22Rv1 (cell line): ENCODE measurements at regions not wholly inside any gene's neighbourhood (a gene's known extent, or its start where the extent isn't known, plus 50 kb on each side); places are given as distances from the start of the nearest gene placed in this dataset.

Experiments
- ZFX ChIP-seq: fragments of 450-650 bp; IDR thresholded peaks from 2 replicates; pipeline ENCODE4 v1.6.1; 2017; ENCODE audit warnings: antibody characterized with exemption, borderline replicate concordance
- TF ChIP-seq, protein P1 (sequence below): fragments of 450-650 bp; IDR thresholded peaks from 2 replicates; pipeline ENCODE4 v1.5.1; 2017; ENCODE audit warnings: mild to moderate bottlenecking

DNA sequence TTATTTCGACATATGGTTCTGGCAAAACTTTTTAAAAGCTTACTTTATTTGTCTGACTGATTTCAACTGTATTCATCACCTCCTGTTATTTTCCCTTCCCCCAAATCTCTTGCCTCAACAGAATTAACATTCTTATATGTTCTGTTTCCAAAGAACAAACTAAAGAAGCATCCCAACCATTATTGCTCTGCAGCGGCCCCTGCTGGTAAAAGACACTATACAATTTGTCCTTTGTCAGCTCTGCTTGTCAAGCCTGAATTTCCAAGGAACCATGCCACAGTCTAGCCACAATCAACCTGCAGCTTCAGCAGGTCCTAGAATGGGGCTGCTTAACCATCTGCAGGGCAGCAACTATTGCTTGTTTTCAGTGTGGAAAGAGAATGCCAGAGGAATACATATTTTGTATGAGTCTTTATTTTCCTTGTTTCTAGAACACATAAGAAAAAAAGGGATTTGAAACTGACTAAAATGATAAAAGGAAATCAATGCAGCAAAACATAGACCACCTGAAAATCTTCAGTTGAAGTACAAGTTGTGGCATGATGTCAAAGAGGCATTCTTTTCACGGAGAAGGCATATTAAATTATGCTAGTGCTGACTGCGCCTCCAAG, 845.3 kb downstream of the DIAPH3 start:
- TF ChIP-seq, protein P1, sequence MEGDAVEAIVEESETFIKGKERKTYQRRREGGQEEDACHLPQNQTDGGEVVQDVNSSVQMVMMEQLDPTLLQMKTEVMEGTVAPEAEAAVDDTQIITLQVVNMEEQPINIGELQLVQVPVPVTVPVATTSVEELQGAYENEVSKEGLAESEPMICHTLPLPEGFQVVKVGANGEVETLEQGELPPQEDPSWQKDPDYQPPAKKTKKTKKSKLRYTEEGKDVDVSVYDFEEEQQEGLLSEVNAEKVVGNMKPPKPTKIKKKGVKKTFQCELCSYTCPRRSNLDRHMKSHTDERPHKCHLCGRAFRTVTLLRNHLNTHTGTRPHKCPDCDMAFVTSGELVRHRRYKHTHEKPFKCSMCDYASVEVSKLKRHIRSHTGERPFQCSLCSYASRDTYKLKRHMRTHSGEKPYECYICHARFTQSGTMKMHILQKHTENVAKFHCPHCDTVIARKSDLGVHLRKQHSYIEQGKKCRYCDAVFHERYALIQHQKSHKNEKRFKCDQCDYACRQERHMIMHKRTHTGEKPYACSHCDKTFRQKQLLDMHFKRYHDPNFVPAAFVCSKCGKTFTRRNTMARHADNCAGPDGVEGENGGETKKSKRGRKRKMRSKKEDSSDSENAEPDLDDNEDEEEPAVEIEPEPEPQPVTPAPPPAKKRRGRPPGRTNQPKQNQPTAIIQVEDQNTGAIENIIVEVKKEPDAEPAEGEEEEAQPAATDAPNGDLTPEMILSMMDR: peak; percentile 91
- TF ChIP-seq ZFX: no peak
